Fibroblast of the aortic adventitia (primary cell): ENCODE measurements at regions not wholly inside any gene's neighbourhood (a gene's known extent, or its start where the extent isn't known, plus 50 kb on each side); places are given as distances from the start of the nearest gene placed in this dataset.

Experiments used
- DNase-seq: peaks from one replicate; pipeline ENCODE4 v3.0.0-alpha.2; 2010; ENCODE audit warnings: low read depth
- H3K4me3 ChIP-seq: 2 replicates; pipeline ENCODE4 v1.5.1; 2011; ENCODE audit warnings: low read depth, mild to moderate bottlenecking, control low read depth, low read length, moderate library complexity
- CTCF ChIP-seq: IDR thresholded peaks from 2 replicates; pipeline ENCODE4 v1.5.1; 2011; ENCODE audit warnings: mild to moderate bottlenecking, low read length, control low read depth, inconsistent platforms; ENCODE audit not compliant: insufficient read depth

- DNase-seq = no peak
- no peak for TF ChIP-seq CTCF
- H3K4me3 ChIP-seq = no peak overlapping the region
Measured at GRCh38 chr7:85456254-85456653, 269.4 kb upstream of the SEMA3D start.

- TF ChIP-seq CTCF = no peak
- no peak overlapping the region for H3K4me3 ChIP-seq
- DNase-seq = peak; percentile 81
Measured at GRCh38 chr7:85454904-85455303, 268.0 kb upstream of the SEMA3D start.

GRCh38 chr7:85452674-85453073 is 265.8 kb upstream of the SEMA3D start:
- H3K4me3 ChIP-seq = no peak overlapping the region
- TF ChIP-seq CTCF = no peak
- peak; percentile 15 for DNase-seq

- no peak overlapping the region for H3K4me3 ChIP-seq
- no peak for TF ChIP-seq CTCF
- DNase-seq = no peak
Measured at GRCh38 chr7:85449478-85449877, 262.6 kb upstream of the SEMA3D start.

- DNase-seq = no peak
- H3K4me3 ChIP-seq = no peak overlapping the region
- TF ChIP-seq CTCF = no peak
Measured at GRCh38 chr7:85447004-85447403, 260.1 kb upstream of the SEMA3D start.

GRCh38 chr7:85426487-85426960 is 239.7 kb upstream of the SEMA3D start:
- peak; percentile 3 for DNase-seq
- H3K4me3 ChIP-seq = no peak overlapping the region
- TF ChIP-seq CTCF = no peak

GRCh38 chr7:85424298-85424697 is 237.4 kb upstream of the SEMA3D start:
- no peak for DNase-seq
- TF ChIP-seq CTCF = no peak

More at GRCh38 chr7:85424298-85424697, 237.4 kb upstream of the SEMA3D start:
- H3K4me3 ChIP-seq = no peak overlapping the region
